HG03103 (cell line): ENCODE measurements at regions not wholly inside any gene's neighbourhood (a gene's known extent, or its start where the extent isn't known, plus 50 kb on each side); places are given as distances from the start of the nearest gene placed in this dataset.
"Not testable (repeated sequence)": the region's sequence is repeated elsewhere in the genome, so short reads cannot be mapped to it uniquely, and the experiment has no call there.

Experiments used
- ATAC-seq: cut with Tn5 transposase; IDR thresholded peaks from one replicate; pipeline ENCODE4 v1.9.1; 2021; ENCODE audit warnings: low read depth; ENCODE audit not compliant: unreplicated experiment

GRCh38 chr7:4319280-4319679 lies 362.8 kb upstream of the FOXK1 start:
- no peak for ATAC-seq

- ATAC-seq = no peak
These were observed 356.4 kb upstream of the FOXK1 start for GRCh38 chr7:4325732-4326131.

GRCh38 chr7:4331711-4332110 lies 350.4 kb upstream of the FOXK1 start:
- ATAC-seq = no peak

GRCh38 chr7:4338556-4338955 lies 343.5 kb upstream of the FOXK1 start:
- no peak for ATAC-seq

- ATAC-seq = no peak
These were observed 338.5 kb upstream of the FOXK1 start for GRCh38 chr7:4343272-4344247.

- ATAC-seq = no peak
These were observed 337.1 kb upstream of the FOXK1 start for GRCh38 chr7:4345004-4345403.

- ATAC-seq = no peak
These were observed 330.0 kb upstream of the FOXK1 start for GRCh38 chr7:4352069-4352468.

GRCh38 chr7:4361774-4362173 lies 320.3 kb upstream of the FOXK1 start:
- ATAC-seq = no peak

GRCh38 chr7:4383584-4383983 lies 298.5 kb upstream of the FOXK1 start:
- ATAC-seq = no peak

GRCh38 chr7:4386190-4386589 lies 295.9 kb upstream of the FOXK1 start:
- no peak for ATAC-seq

- not testable (repeated sequence) for ATAC-seq
These were observed 291.0 kb upstream of the FOXK1 start for GRCh38 chr7:4391103-4391502.

GRCh38 chr7:4394736-4395135 lies 287.4 kb upstream of the FOXK1 start:
- ATAC-seq = no peak

GRCh38 chr7:4399121-4399520 lies 283.0 kb upstream of the FOXK1 start:
- ATAC-seq = no peak

GRCh38 chr7:4399596-4399995 lies 282.5 kb upstream of the FOXK1 start:
- no peak for ATAC-seq

GRCh38 chr7:4406288-4407058 lies 275.6 kb upstream of the FOXK1 start:
- no peak for ATAC-seq

- no peak for ATAC-seq
These were observed 272.1 kb upstream of the FOXK1 start for GRCh38 chr7:4409946-4410345.

GRCh38 chr7:4416396-4417056 lies 265.6 kb upstream of the FOXK1 start:
- ATAC-seq = no peak

GRCh38 chr7:4428526-4428925 lies 253.6 kb upstream of the FOXK1 start:
- ATAC-seq = no peak

GRCh38 chr7:4430227-4430626 lies 251.9 kb upstream of the FOXK1 start:
- ATAC-seq = no peak

GRCh38 chr7:4434306-4434705 lies 247.8 kb upstream of the FOXK1 start:
- ATAC-seq = no peak

- ATAC-seq = no peak
These were observed 245.7 kb upstream of the FOXK1 start for GRCh38 chr7:4436361-4436895.
